Keratinocyte (primary cell): ENCODE measurements at regions not wholly inside any gene's neighbourhood (a gene's known extent, or its start where the extent isn't known, plus 50 kb on each side); places are given as distances from the start of the nearest gene placed in this dataset.

Source experiments
- CTCF ChIP-seq, 3 experiments: IDR thresholded peaks in 1 of 3; conservative IDR thresholded peaks in 1 of 3; optimal IDR thresholded peaks in 1 of 3; 2 replicates in 2 of 3; 3 replicates in 1 of 3; pipeline versions ENCODE3 to v1.5.1; 2011; ENCODE audit warnings: low read length in 3 of 3, mild to moderate bottlenecking in 3 of 3, moderate library complexity in 2 of 3, control low read depth in 1 of 3, inconsistent platforms in 1 of 3; ENCODE audit not compliant: insufficient read depth in 2 of 3; ENCODE audit errors: extremely low read depth in 1 of 3
- EZH2 ChIP-seq: IDR thresholded peaks from one replicate; pipeline ENCODE4 v1.6.1; 2012; ENCODE audit warnings: inconsistent platforms, mild to moderate bottlenecking, low read length, moderate library complexity

GRCh38 chr18:22485808-22486244 lies 68.1 kb upstream of the CTAGE1 start:
- TF ChIP-seq CTCF (optimal IDR thresholded peaks at IDR 0.05 in 1 of 3, IDR thresholded peaks at IDR 0.05 in 1 of 3, conservative IDR thresholded peaks at IDR 0.05 in 1 of 3; ENCODE audit: extremely low read depth in 1 of 3, insufficient read depth in 2 of 3, low read length in 3 of 3) (no peak), EZH2 (no peak)
